Left ventricle myocardium superior (tissue), 1 donor: ENCODE measurements at regions not wholly inside any gene's neighbourhood (a gene's known extent, or its start where the extent isn't known, plus 50 kb on each side); places are given as distances from the start of the nearest gene placed in this dataset.

Experiments
- ATAC-seq: fragments of 200-7000 bp; cut with Tn5 transposase; one replicate; pipeline ENCODE4 v1.9.1; 2020; ENCODE audit warnings: mild to moderate bottlenecking, moderate library complexity
- DNase-seq: peaks from one replicate; pipeline ENCODE4 v3.0.0-alpha.2; 2020
- intact Hi-C: fragments of 100-400 bp; cut with micrococcal nuclease; formaldehyde crosslinking; loops from one replicate; pipeline ENCODE4 v1.11.0; 2022
- donor health status: DM: no; HTN: yes; CAD: no; lungs with severe emphysema.

DNA sequence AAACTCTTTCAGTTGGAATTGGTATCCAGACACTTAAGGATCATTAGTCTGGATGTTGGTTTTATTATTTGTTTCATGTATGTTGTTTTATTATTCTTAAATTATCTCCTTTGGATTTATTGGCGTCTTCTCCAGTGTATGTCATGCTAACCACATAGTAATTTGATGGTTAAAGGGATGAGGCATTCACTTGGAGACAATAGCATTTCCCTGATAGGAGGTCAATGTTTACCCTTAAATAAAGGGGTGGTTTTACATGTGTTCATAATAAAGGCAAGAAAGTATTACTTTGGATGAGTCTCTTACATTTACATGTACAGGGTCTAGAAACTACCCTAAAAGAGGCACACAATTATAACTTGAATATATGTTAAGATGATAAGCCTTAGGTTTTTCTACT lies 51.2 kb upstream of the RNF144B start:
- intact Hi-C loops: no loop called here
- DNase-seq: no peak
- ATAC-seq: no peak

GRCh38 chr6:18334251-18334650 lies 52.9 kb upstream of the RNF144B start:
- no peak for ATAC-seq
- no peak for DNase-seq
- intact Hi-C loops: no loop called here

DNA sequence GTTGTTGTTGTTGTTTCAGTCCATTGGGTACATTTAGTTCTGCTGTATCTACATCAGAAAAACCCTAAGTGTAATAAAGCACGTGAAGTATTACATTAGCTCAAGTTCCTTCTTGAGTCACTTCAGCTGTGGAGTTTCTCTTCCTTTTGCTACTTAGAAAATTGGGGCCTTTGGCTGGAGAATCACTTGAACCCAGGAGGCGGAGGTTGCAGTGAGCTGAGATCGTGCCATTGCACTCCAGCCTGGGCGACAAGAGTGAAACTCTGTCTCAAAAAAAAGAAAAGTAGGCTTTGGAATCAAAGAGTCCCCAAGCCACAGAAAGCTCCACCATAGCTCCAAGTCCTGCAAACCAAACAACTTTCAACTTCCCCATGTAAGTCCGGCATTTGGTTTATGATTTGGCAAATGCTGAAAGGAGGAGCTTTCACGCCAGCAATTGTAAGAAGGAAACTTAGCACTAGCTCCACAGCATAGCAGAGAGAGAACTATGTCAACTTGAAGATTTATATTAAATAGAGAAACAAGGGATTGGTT lies 56.5 kb upstream of the RNF144B start:
- peak; percentile 74 for ATAC-seq
- intact Hi-C loops: no loop called here
- no peak for DNase-seq

DNA sequence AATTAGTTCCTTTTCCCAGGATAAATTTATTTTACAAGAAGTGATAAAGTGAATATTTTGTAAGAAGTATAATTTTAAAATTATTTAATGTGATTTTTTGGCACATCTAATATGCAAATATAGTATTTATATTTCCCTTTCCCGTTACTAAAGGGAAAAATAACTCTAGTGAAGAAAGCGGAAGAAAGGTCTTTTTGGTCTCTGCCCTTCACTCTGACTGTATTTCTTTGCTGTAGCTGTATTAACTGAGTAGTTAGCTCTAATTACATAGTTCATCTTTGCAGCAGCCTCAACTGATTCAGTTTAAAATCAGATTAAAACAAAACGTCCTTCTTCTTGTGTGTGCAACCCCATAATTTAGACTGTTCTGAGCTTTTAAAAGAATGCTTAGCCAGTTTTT lies 57.4 kb upstream of the RNF144B start:
- ATAC-seq (peak; percentile 28), DNase-seq (no peak)
- intact Hi-C loops: no loop called here

- no peak for ATAC-seq
- intact Hi-C loops: no loop called here
- no peak for DNase-seq
Measured at GRCh38 chr6:18328540-18328939, 58.6 kb upstream of the RNF144B start.

- ATAC-seq (no peak), DNase-seq (no peak)
- intact Hi-C loops: no loop called here
Measured at GRCh38 chr6:18328070-18328469, 59.1 kb upstream of the RNF144B start.

DNA sequence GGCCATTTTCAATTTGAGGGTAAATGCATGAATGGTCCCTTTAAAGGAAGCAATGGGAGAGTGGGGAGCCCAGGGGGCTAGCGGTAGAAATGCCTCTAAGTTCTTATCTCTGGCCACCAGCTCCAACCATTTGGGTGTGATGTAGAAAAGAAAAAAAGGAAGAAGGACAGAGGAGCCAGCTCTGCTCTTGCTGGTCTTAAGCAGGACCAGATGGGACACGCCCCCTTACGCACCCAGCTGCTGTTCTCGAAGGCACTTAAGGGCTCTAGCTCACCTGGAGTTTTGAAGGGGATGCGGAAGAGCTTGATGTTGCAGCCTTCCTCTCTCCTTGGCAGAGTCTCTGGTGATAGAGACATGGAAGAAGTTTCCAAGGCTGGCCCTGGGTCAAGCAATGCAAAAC lies 59.5 kb upstream of the RNF144B start:
- ATAC-seq (no peak), DNase-seq (no peak)
- intact Hi-C loops: no loop called here

- DNase-seq (no peak), ATAC-seq (no peak)
- intact Hi-C loops: no loop called here
Measured at GRCh38 chr6:18326980-18327379, 60.2 kb upstream of the RNF144B start.

- intact Hi-C loops: no loop called here
- DNase-seq: no peak
- no peak for ATAC-seq
Measured at GRCh38 chr6:18326001-18326400, 61.1 kb upstream of the RNF144B start.

DNA sequence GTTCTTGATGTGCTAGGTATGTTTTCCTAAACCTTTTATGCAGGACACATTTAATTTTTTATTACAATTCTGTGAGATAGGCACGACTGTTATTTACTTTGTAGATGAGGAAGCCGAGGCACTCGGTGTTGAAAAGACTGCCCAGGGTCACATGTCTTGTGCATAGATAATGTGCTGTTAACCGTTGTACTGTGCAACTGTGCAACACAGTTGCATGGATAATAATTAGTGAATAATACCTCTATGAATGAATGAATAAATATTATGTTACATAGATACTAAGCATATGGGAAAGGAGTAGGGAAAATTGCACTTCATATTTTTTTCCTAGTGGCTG lies 60.3 kb upstream of the DEK start:
- intact Hi-C loops: loop anchor here (1.0 kb wide), 1 partner anchor 180 kb away; no protein-coding TSS in a partner anchor
- ATAC-seq (no peak), DNase-seq (no peak)

GRCh38 chr6:18323935-18324705 lies 59.8 kb upstream of the DEK start:
- intact Hi-C loops: loop anchor here (1.0 kb wide), 1 partner anchor 180 kb away; no protein-coding TSS in a partner anchor
- ATAC-seq (peak; percentile 73), DNase-seq (no peak)

DNA sequence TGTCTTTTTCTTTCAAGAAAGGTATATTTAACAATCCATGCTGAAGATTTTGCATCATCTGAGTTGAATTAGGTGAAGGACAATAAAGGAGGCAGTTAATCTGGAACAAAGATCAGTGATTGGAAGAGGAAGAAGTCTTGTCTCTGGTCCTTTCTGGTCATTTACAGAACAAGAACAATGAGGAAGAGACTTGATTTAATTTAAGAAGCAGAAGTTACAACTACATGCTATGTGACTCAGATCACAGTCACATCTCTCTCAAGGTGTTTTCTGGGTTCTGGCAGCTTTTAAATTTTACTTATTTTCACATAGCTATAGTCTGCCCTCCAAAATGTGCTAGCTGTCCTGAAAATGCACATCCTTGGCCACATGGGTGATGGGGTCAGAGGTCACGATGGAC lies 53.5 kb upstream of the DEK start:
- intact Hi-C loops: no loop called here
- ATAC-seq: no peak
- DNase-seq: no peak

GRCh38 chr6:18314317-18314997 lies 50.1 kb upstream of the DEK start:
- intact Hi-C loops: no loop called here
- no peak for ATAC-seq
- DNase-seq: no peak
